ENCODE measurements at regions not wholly inside any gene's neighbourhood (a gene's known extent, or its start where the extent isn't known, plus 50 kb on each side); places are given as distances from the start of the nearest gene placed in this dataset.

GRCh38 chr12:131231032-131231980 lies 277.6 kb downstream of the ADGRD1 start:
- TF ChIP-seq, protein P1, sequence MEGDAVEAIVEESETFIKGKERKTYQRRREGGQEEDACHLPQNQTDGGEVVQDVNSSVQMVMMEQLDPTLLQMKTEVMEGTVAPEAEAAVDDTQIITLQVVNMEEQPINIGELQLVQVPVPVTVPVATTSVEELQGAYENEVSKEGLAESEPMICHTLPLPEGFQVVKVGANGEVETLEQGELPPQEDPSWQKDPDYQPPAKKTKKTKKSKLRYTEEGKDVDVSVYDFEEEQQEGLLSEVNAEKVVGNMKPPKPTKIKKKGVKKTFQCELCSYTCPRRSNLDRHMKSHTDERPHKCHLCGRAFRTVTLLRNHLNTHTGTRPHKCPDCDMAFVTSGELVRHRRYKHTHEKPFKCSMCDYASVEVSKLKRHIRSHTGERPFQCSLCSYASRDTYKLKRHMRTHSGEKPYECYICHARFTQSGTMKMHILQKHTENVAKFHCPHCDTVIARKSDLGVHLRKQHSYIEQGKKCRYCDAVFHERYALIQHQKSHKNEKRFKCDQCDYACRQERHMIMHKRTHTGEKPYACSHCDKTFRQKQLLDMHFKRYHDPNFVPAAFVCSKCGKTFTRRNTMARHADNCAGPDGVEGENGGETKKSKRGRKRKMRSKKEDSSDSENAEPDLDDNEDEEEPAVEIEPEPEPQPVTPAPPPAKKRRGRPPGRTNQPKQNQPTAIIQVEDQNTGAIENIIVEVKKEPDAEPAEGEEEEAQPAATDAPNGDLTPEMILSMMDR (IDR thresholded peaks at IDR 0.05) = no peak
- TF ChIP-seq POLR2A (IDR thresholded peaks at IDR 0.05) = no peak
